K562 (cell line): ENCODE measurements at regions not wholly inside any gene's neighbourhood (a gene's known extent, or its start where the extent isn't known, plus 50 kb on each side); places are given as distances from the start of the nearest gene placed in this dataset.

Experiments
- ATAC-seq: fragments of 200-7000 bp; cut with Tn5 transposase; 3 replicates; pipeline ENCODE4 v1.9.1; 2020; ENCODE audit warnings: moderate library complexity
- BruUV-seq: library from RNA; stranded (reverse); fragments of 400-500 nt; replicated peaks from 2 replicates; lab custom pipeline; 2021; lab: Mats Ljungman, UMichigan
- CTCF ChIA-PET: fragments of 300-600 bp; formaldehyde crosslinking; extraction: SDS; loops from one replicate; lab custom pipeline; 2021; ENCODE audit warnings: low intra/inter-chr PET ratio; lab: Yijun Ruan, JAX
- POLR2A ChIA-PET: fragments of 300-600, 350-650 bp; sonication (Branson Sonifier 250); formaldehyde crosslinking; extraction: SDS; loops from one replicate; lab custom pipeline; 2021; ENCODE audit warnings: antibody characterized with exemption, inconsistent platforms; lab: Yijun Ruan, JAX
- DNase-seq, 4 experiments: peaks; one replicate each; pipeline versions ENCODE4 v3.0.0 to v3.0.0-alpha.2; 2011 to 2018; ENCODE audit warnings: low spot score in 3 of 4, mixed read lengths in 3 of 4; ENCODE audit errors: extremely low read depth in 1 of 4
- FAIRE-seq: peaks from 2 replicates; lab custom pipeline; 2011; peaks lifted over from hg19 to GRCh38; lab: Jason Lieb, UNC
- H2AFZ ChIP-seq: 2 replicates; pipeline ENCODE4 v1.6.0; 2011; ENCODE audit warnings: low read depth, low read length, control low read depth, inconsistent platforms
- H3K27ac ChIP-seq: fragments of 200-600 bp; 3 replicates; pipeline ENCODE4 v1.8.0; 2011; ENCODE audit warnings: low read depth, mild to moderate bottlenecking, control low read depth, inconsistent platforms, low read length, moderate library complexity, mixed read lengths; ENCODE audit errors: extremely low read depth
- H3K27me3 ChIP-seq, 2 experiments: fragments of 300-600 bp in 1 of 2; 2 replicates in 1 of 2; 3 replicates in 1 of 2; pipeline versions ENCODE4 v1.6.0 to v1.8.0; 2011; ENCODE audit warnings: inconsistent platforms in 2 of 2, low read length in 2 of 2, mild to moderate bottlenecking in 1 of 2, mixed read lengths in 1 of 2, moderate library complexity in 1 of 2; ENCODE audit not compliant: control insufficient read depth in 2 of 2, insufficient read depth in 2 of 2
- H3K36me3 ChIP-seq: fragments of 300-600 bp; 3 replicates; pipeline ENCODE4 v1.8.0; 2011; ENCODE audit warnings: mild to moderate bottlenecking, low read length, inconsistent platforms; ENCODE audit not compliant: control insufficient read depth, insufficient read depth
- H3K4me1 ChIP-seq, 2 experiments: fragments of 200-600 bp in 1 of 2; replicated peaks in 1 of 2; 2 replicates in 1 of 2; 3 replicates in 1 of 2; pipeline versions ENCODE4 v1.5.1 to v1.8.0; 2011; ENCODE audit warnings: inconsistent platforms in 2 of 2, low read length in 2 of 2, mild to moderate bottlenecking in 1 of 2, mixed read lengths in 1 of 2, moderate library complexity in 1 of 2; ENCODE audit not compliant: control insufficient read depth in 2 of 2, insufficient read depth in 2 of 2
- H3K4me2 ChIP-seq: 2 replicates; pipeline ENCODE4 v1.6.1; 2011; ENCODE audit warnings: low read length, control low read depth, inconsistent platforms, mixed read lengths; ENCODE audit not compliant: insufficient read depth
- H3K4me3 ChIP-seq: fragments of 200-600 bp; sonication (generic), shearing (Covaris generic); 2 replicates; pipeline ENCODE4 v1.5.1; 2016; ENCODE audit warnings: control low read depth, inconsistent platforms
- H3K79me2 ChIP-seq: fragments of 200-600 bp; 3 replicates; pipeline ENCODE4 v1.8.0; 2011; ENCODE audit warnings: low read length, inconsistent platforms; ENCODE audit not compliant: control insufficient read depth, insufficient read depth
- H3K9ac ChIP-seq, 2 experiments: 2 replicates each; pipeline versions ENCODE4 v1.6.0 to v1.6.1; 2011; ENCODE audit warnings: low read depth in 2 of 2, low read length in 2 of 2, control low read depth in 1 of 2, inconsistent platforms in 1 of 2, mild to moderate bottlenecking in 1 of 2, mixed read lengths in 1 of 2; ENCODE audit not compliant: insufficient read depth in 1 of 2
- H3K9me1 ChIP-seq: one replicate; pipeline ENCODE4 v1.6.0; 2011; ENCODE audit warnings: inconsistent platforms, mild to moderate bottlenecking, low read length, moderate library complexity; ENCODE audit not compliant: control insufficient read depth, insufficient read depth
- H3K9me3 ChIP-seq: replicated peaks from 2 replicates; pipeline ENCODE4 v1.5.1; 2011; ENCODE audit warnings: low read depth, low read length, inconsistent platforms; ENCODE audit not compliant: control insufficient read depth, insufficient read depth
- H4K20me1 ChIP-seq: replicated peaks from 2 replicates; pipeline ENCODE4 v1.6.1; 2011; ENCODE audit warnings: low read length, inconsistent platforms, mixed read lengths; ENCODE audit not compliant: control insufficient read depth, insufficient read depth
- BRD9 ChIP-seq: fragments of 450-650 bp; IDR thresholded peaks from 2 replicates; pipeline ENCODE4 v1.6.1; 2018; ENCODE audit warnings: low read depth; ENCODE audit not compliant: partially characterized antibody
- CBX3 ChIP-seq, 2 experiments: IDR thresholded peaks; 1 replicate in 1 of 2; 2 replicates in 1 of 2; pipeline ENCODE4 v1.6.1; 2012; ENCODE audit warnings: inconsistent platforms in 2 of 2, low read length in 2 of 2, borderline replicate concordance in 1 of 2, control low read depth in 1 of 2
- CXXC5 ChIP-seq: fragments of 250-450 bp; sonication (Bioruptor Pico); IDR thresholded peaks from 2 replicates; pipeline ENCODE4 v1.8.0; 2022; ENCODE audit warnings: inconsistent platforms, mild to moderate bottlenecking, moderate library complexity
- ELF1 ChIP-seq: fragments of 200-800 bp; sonication (Bioruptor generic); IDR thresholded peaks from 2 replicates; pipeline ENCODE4 v1.6.1; 2016; ENCODE audit warnings: missing genetic modification characterization, missing compliant biosample characterization
- GABPB1 ChIP-seq: sonication (generic); formaldehyde crosslinking; IDR thresholded peaks from 2 replicates; pipeline ENCODE4 v1.8.0; 2022; ENCODE audit warnings: mild to moderate bottlenecking, missing genetic modification reagents
- HCFC1 ChIP-seq: IDR thresholded peaks from 2 replicates; pipeline ENCODE4 v1.6.1; 2012; ENCODE audit warnings: low read depth, low read length, improper control_type of control experiment
- HMGN3 ChIP-seq: IDR thresholded peaks from 2 replicates; pipeline ENCODE4 v1.6.1; 2011; ENCODE audit warnings: borderline replicate concordance, low read depth, mild to moderate bottlenecking, mixed read lengths, low read length; ENCODE audit not compliant: insufficient read length; ENCODE audit errors: extremely low read depth
- HNRNPL ChIP-seq: fragments of 200-400 bp; formaldehyde crosslinking; IDR thresholded peaks from 2 replicates; pipeline ENCODE4 v1.6.1; 2017; ENCODE audit warnings: low read depth, mild to moderate bottlenecking, low read length
- L3MBTL2 ChIP-seq: fragments of 450-650 bp; IDR thresholded peaks from 2 replicates; pipeline ENCODE4 v1.6.1; 2016; ENCODE audit warnings: mild to moderate bottlenecking, moderate library complexity
- NCOA6 ChIP-seq: fragments of 450-650 bp; IDR thresholded peaks from 2 replicates; pipeline ENCODE4 v1.6.1; 2017; ENCODE audit warnings: mild to moderate bottlenecking
- POLR2G ChIP-seq: fragments of 200-400 bp; formaldehyde crosslinking; IDR thresholded peaks from 2 replicates; pipeline ENCODE4 v1.6.1; 2017; ENCODE audit warnings: low read depth, mild to moderate bottlenecking, antibody characterized with exemption, low read length, moderate library complexity
- RCOR1 ChIP-seq, 2 experiments: IDR thresholded peaks; 2 replicates each; pipeline ENCODE4 v1.6.1; 2012; ENCODE audit warnings: low read depth in 2 of 2, low read length in 2 of 2, borderline replicate concordance in 1 of 2, improper control_type of control experiment in 1 of 2
- RFX5 ChIP-seq: IDR thresholded peaks from 2 replicates; pipeline ENCODE4 v1.6.1; 2011; ENCODE audit warnings: low read depth, mild to moderate bottlenecking, improper control_type of control experiment, low read length
- STAT5A ChIP-seq: IDR thresholded peaks from 2 replicates; pipeline ENCODE4 v1.6.1; 2012; ENCODE audit warnings: low read length, inconsistent platforms, borderline replicate concordance
- ZNF41 ChIP-seq: fragments of 250-450 bp; sonication (Bioruptor Pico); conservative IDR thresholded peaks from 2 replicates; pipeline ENCODE4 v1.4.0; 2020; ENCODE audit warnings: mild to moderate bottlenecking
- ZZZ3 ChIP-seq: fragments of 450-650 bp; IDR thresholded peaks from 2 replicates; pipeline ENCODE4 v1.6.1; 2016; ENCODE audit warnings: antibody characterized with exemption, mild to moderate bottlenecking, moderate library complexity
- WGBS: fragments of 100-300 bp; shearing (Covaris generic); methylation state at CpG from one replicate; pipeline ENCODE4 v1.1.6; 2016; ENCODE audit warnings: low coverage, mixed read lengths; ENCODE audit not compliant: insufficient coverage; ENCODE audit errors: missing lambda C conversion rate; 5-methylcytosine and 5-hydroxymethylcytosine counted together
- in situ Hi-C: fragments of 300-500 bp; cut with MboI; formaldehyde crosslinking; loops from 4 replicates; pipeline ENCODE4 v1.15.0; 2018; ENCODE audit warnings: inconsistent platforms, mixed read lengths
- intact Hi-C: fragments of 100-400 bp; cut with micrococcal nuclease; formaldehyde crosslinking; loops from 2 replicates; pipeline ENCODE4 v1.14.2; 2022
- TF ChIP-seq, protein P1 (sequence below): sonication (generic); formaldehyde crosslinking; IDR thresholded peaks from 2 replicates; pipeline ENCODE4 v1.8.0; 2022; ENCODE audit warnings: missing genetic modification reagents, mild to moderate bottlenecking, borderline replicate concordance
- TF ChIP-seq, protein P2 (sequence below): fragments of 450-650 bp; IDR thresholded peaks from 2 replicates; pipeline ENCODE4 v1.6.1; 2016
- TF ChIP-seq, protein P3 (sequence below): fragments of 450-650 bp; formaldehyde crosslinking; IDR thresholded peaks from 2 replicates; pipeline ENCODE4 v1.4.0; 2020; ENCODE audit warnings: mild to moderate bottlenecking, moderate library complexity

DNA sequence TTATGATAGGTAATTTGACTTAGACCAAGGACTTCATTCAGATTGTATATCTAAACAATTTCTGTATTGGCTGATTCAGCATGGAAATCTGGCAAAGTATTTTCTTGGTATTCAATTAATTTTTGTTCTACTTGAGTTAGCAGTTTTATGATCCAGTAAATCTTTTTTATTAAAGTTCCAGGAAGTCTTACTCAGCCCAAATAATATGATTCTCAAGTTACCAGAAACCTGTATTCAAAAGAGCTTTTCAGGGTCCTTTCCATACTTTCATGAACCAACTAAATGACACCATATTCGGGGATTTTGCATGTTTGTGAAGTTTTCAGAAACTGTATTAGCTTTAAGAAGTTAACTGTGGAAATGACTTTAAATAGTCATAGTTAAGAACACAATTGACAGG, 662.6 kb downstream of the LRFN5 start (continued):
- TF ChIP-seq, protein P1, sequence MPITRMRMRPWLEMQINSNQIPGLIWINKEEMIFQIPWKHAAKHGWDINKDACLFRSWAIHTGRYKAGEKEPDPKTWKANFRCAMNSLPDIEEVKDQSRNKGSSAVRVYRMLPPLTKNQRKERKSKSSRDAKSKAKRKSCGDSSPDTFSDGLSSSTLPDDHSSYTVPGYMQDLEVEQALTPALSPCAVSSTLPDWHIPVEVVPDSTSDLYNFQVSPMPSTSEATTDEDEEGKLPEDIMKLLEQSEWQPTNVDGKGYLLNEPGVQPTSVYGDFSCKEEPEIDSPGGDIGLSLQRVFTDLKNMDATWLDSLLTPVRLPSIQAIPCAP: no peak
- TF ChIP-seq ELF1 (tag) (no peak), RFX5 (no peak), POLR2G (no peak), ZNF41 (CRISPR knock-in tag) (no peak)

DNA sequence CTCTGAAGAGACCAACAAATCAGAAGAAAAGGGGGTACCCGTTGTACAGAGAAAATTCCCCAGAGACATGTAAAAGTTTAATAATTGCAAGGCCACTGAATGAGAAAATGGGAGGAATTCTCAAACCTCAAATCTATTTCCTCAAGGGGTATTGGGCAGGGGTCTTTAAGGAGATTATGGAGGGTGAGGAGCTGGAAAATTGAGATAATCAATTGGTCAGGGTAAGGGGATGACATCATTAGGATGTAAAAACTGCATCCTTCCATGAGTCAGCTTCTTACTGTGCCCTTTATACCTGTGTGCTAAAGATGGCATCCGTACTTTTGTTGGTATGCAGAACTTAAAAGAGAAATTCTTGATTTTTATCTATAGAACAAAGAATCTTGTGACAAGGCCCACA, 641.5 kb downstream of the LRFN5 start:
- Histone ChIP-seq H3K27ac (no peak overlapping the region), H3K4me1 (no peaks in the 10 kb centered on the region), H3K4me2 (no peak overlapping the region), H3K27me3 (no peaks in the 10 kb centered on the region), H3K4me3 (no peak overlapping the region), H3K9ac (no peak overlapping the region), H3K9me3 (no peaks in the 10 kb centered on the region), H3K9me1 (no peaks in the 10 kb centered on the region)
- CTCF ChIA-PET: no interaction called here
- DNase-seq (no peak), FAIRE-seq (no peak)
- TF ChIP-seq STAT5A: no peak
- TF ChIP-seq NCOA6: no peak
- TF ChIP-seq L3MBTL2: no peak
- TF ChIP-seq HCFC1: no peak
- TF ChIP-seq BRD9: no peak
- TF ChIP-seq RCOR1 (IDR thresholded peaks at IDR 0.05; ENCODE audit: borderline replicate concordance in 1 of 2, low read depth in 2 of 2, low read length in 2 of 2): no peak
- no peak for TF ChIP-seq ZZZ3
- no peak for TF ChIP-seq GABPB1 (CRISPR knock-in tag)
- TF ChIP-seq HMGN3: no peak
- TF ChIP-seq HNRNPL: no peak
- TF ChIP-seq, protein P2, sequence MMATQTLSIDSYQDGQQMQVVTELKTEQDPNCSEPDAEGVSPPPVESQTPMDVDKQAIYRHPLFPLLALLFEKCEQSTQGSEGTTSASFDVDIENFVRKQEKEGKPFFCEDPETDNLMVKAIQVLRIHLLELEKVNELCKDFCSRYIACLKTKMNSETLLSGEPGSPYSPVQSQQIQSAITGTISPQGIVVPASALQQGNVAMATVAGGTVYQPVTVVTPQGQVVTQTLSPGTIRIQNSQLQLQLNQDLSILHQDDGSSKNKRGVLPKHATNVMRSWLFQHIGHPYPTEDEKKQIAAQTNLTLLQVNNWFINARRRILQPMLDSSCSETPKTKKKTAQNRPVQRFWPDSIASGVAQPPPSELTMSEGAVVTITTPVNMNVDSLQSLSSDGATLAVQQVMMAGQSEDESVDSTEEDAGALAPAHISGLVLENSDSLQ: no peak
- no peak for TF ChIP-seq CBX3 (IDR thresholded peaks at IDR 0.05; ENCODE audit: borderline replicate concordance in 1 of 2, low read length in 2 of 2)
- TF ChIP-seq, protein P3, sequence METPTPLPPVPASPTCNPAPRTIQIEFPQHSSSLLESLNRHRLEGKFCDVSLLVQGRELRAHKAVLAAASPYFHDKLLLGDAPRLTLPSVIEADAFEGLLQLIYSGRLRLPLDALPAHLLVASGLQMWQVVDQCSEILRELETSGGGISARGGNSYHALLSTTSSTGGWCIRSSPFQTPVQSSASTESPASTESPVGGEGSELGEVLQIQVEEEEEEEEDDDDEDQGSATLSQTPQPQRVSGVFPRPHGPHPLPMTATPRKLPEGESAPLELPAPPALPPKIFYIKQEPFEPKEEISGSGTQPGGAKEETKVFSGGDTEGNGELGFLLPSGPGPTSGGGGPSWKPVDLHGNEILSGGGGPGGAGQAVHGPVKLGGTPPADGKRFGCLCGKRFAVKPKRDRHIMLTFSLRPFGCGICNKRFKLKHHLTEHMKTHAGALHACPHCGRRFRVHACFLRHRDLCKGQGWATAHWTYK: no peak
- TF ChIP-seq CXXC5: no peak
- TF ChIP-seq, all 486 proteins: peak for 0
- no peaks in the 10 kb centered on the region for H3K36me3 ChIP-seq
- H3K79me2 ChIP-seq: no peaks in the 10 kb centered on the region
- no peaks in the 10 kb centered on the region for H4K20me1 ChIP-seq
- no peak for ATAC-seq
- H2AFZ ChIP-seq: no peak overlapping the region
- in situ Hi-C loops (no loop called here), intact Hi-C loops (no loop called here)
- BruUV-seq: no TSS peak
- 0% methylated on average over 2 of the region's 2 CpGs for WGBS
- POLR2A ChIA-PET: no interaction called here
